HG03159 (cell line): ENCODE measurements at regions not wholly inside any gene's neighbourhood (a gene's known extent, or its start where the extent isn't known, plus 50 kb on each side); places are given as distances from the start of the nearest gene placed in this dataset.

Experiments
- ATAC-seq: cut with Tn5 transposase; IDR thresholded peaks from one replicate; pipeline ENCODE4 v1.9.1; 2021; ENCODE audit warnings: mild to moderate bottlenecking, moderate library complexity; ENCODE audit not compliant: unreplicated experiment

DNA sequence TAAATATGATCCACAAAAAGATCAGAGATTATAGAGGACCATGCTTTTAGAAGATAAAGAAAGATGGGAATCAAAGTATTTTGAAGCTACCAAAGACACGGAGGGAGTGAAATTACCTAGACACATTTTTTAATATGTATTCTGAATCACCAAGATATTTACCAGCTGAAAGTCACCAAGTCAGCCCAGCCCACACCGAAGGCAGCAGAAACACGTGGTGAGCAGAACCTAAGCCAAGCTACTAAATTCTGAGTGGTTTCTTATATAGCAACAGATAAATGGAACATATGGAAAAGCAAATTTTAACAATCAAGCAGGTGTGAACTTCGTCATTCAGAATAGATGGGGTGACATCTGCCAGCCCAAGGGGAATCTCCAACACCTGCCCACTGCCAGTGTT lies 134.7 kb upstream of the AKR1E2 start:
- ATAC-seq, result no peak

DNA sequence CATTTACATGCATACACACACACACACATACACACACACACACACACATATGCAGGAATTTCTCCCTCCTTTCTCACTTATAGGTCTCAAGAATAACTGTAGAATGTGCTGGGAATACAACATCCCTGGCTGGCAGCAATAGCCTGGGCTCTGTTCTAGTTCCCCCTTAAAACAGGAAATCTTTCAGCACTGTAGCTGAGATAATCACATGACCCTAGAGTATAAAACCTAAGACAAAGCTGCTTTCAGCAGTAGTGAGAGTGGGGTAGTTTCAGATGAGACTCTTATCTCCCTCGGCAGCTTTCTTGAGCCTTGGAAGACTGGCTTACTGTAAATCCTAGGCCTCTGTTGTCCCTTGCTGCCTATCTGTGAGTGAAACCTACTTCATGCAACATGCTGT lies 137.4 kb upstream of the AKR1E2 start:
- peak; percentile 61 for ATAC-seq

GRCh38 chr10:4688168-4688567 lies 137.8 kb upstream of the AKR1E2 start:
- no peak for ATAC-seq

DNA sequence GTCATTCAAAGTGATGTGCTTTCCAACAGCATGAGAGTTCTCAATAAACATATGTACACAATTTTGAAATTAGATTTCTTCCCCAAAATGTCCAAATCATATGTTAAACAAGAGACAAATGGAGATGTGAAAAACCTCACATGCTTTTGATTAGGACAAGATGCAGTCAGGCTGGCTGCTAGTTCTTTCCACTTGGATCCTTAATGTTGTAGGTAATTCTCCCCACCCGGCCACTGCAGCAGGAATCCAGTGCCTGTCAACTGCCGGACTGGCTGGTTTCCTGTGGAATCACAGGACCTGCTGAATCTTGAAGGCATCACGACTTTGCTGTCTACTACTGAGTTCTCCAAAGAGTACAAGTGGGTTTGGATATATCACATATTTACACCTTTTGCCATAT lies 138.6 kb upstream of the AKR1E2 start:
- ATAC-seq, result no peak

GRCh38 chr10:4686644-4686996 lies 139.4 kb upstream of the AKR1E2 start:
- ATAC-seq, result no peak

GRCh38 chr10:4685904-4686643 lies 139.9 kb upstream of the AKR1E2 start:
- ATAC-seq, result no peak

DNA sequence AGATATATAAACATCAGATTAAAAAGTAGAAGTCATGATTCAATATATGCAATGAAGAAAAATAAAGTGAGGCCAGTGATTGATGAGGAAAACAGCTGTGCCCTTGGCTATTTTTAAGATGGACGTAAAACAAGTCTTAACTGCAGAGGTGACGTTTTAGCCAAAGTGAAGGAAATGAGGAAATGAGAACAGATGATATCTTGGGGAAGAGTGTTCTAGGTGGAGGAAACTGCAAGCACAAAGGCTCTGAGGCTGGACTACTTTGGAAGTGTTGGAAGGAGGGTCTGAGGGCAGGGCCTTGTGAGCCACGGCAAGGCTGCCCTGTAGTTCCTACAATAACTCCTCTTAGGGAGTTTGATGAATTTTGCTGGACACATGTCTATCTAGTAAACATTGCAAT lies 140.5 kb upstream of the AKR1E2 start:
- no peak for ATAC-seq

- no peak for ATAC-seq
These were observed 141.6 kb upstream of the AKR1E2 start for GRCh38 chr10:4684434-4684833.

DNA sequence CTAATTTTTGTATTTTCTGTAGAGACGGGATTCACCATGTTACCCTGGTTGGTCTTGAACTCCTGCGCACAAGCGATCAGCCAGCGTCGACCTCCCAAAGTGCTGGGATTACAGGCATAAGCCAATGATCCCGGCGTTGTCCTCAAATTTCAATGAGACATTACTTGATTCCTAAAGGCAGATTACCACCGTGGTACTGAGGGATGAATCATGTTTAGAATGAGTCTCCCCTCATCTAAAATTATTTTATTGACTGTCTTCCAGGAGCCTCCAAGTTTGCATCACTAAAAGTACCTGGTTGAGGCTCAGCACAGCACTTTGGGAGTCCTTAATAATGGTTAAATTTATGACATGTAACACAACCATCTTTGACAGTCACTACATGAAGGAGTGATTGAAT lies 142.2 kb upstream of the AKR1E2 start:
- ATAC-seq, result no peak

- no peak for ATAC-seq
These were observed 142.9 kb upstream of the AKR1E2 start for GRCh38 chr10:4683137-4683536.

GRCh38 chr10:4678951-4679671 lies 146.9 kb upstream of the AKR1E2 start:
- ATAC-seq, result no peak

DNA sequence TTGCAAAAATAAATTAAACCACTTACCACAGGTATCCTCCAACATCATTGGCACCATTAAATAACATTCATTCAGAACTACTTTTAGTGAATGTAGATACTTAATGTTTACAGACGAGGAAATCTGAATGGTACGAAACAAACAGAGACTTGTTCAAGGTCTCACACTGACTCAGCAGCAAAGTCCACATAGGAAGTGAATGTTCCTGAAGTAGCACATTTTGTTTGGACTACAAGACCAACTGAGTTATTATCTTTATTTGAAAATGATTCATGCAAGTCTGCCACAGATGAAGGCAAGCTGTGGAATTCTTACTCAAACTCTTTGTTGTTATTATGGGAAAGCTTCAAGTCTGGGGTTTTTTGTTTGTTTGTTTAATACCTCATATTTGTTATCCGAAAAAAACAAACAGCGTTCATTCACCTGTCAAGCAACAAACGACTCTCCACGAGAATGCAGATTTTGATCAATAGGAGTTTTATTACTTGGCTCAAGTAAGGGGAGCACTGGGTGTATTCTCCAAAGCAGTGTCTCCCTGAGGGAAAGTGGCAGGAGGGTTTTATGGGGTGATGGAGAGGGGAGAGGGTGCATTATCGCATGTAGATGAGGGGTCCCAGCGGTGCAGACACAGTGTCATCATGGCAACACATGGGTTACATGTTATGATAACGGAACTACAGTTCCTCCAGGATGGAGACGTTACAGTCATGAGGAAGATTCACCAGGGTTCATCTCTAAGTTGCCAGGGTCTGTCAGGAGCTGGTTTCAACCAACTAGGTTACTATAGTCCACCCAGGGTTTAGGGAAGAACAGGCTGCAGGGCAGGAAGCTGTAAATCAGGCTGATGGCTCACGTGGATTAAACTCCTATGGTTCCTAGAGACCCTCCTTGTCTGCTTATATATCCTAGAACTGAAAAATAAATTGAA lies 147.7 kb upstream of the AKR1E2 start:
- no peak for ATAC-seq

- ATAC-seq, result no peak
These were observed 148.5 kb upstream of the AKR1E2 start for GRCh38 chr10:4677296-4678021.

DNA sequence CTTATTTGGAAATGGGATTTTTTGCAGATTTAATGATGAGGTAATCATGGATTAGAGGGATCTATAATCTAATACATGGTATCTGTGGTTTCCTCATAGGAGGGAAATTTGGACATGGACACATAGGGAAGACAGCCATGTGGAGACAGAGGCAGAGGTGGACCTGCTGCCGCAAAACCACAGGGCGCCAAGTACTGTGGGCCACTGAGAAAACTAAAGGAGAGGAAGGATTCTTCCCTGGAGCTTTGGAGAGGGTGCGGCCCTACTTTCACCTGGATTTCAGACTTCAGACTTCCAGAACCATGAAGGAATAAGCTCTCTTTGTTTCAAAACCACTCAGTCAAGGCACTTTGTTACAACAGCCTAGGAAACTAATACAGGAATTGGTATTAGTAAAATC lies 149.4 kb upstream of the AKR1E2 start:
- no peak for ATAC-seq

GRCh38 chr10:4675808-4676207 lies 150.2 kb upstream of the AKR1E2 start:
- no peak for ATAC-seq

DNA sequence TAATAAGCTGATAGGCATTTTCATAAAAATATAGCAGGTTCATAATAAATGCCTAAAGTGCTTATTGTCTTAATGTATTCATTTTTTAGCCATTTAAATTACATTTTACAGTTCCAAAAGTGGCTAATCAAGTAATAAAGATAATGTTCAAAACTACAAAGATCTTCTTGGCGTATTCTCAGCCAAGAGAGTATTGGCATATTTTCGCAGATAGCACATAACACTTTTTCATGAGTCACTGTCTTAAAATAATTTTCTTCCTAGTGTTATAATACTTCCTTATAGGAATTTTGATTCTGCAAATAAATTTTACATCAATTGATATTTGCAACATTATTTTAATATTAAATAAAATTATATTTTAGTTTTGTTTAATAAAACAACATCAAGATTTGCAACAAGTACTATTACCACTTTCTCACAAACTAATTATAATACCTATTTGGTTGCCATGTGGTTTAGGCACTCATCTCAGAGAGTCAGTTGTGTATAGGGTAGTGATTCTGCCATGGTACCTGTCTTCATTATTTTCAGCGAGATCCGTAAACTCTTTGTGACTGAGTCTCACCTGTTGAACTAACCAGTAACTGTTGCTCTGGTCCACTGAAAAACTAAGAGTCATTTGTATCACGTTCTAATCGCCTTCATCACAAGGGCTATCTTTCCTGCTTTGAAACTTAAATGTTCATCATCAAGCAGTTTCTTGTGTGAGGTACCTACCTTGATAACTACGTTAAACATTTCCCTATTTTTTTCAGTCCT lies 152.5 kb upstream of the AKR1E2 start:
- no peak for ATAC-seq

DNA sequence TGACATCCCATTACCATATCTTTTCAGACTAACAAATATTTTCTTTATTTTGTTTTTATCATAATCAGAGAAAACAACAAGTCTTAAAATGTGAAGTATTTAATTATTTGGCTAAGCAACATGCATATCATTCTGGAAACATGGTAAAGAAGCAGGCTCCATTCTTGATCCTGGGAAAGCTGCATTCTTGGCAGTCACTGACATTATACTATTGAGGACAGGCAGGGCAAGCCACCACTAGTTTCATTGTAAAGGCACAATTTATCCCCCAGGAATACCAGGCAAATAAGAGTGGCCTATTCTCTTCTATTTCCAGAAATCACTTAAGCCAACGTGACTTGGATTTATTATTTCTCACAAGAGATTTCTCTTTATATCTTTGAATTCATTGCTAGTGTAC lies 153.8 kb upstream of the AKR1E2 start:
- no peak for ATAC-seq

DNA sequence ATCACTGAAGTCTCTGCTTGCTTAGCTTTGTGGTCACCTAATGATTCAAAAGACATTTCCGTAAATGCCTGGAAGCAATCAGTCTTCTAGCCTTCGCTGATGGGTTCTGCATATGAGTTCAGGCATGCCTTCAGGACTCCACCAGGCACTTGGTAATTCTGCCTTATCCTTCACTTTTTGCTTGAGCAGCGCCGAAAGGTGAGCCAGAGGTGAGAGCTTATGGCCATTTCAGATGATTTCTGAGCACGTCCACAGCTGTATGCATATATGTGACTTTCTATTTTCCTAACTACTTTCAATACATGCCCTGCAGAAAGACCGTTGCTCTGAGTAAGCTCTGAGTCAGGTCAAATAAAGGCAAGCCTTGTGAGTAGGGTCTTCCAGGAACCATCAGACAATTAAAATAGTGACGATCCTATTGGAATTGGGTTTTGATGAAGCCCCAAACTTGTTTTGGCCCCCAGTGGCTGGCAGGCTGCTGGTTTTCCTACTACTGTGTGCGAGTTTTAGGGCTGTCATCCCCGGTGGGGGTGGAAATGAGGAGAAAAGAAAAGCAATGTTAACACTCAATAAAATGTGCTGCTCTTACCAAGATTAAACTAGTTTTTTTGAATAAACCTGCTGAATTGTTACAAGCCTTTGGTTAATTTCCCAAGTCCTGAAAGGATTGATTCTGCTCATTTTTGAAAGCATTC lies 154.4 kb upstream of the AKR1E2 start:
- ATAC-seq, result no peak

DNA sequence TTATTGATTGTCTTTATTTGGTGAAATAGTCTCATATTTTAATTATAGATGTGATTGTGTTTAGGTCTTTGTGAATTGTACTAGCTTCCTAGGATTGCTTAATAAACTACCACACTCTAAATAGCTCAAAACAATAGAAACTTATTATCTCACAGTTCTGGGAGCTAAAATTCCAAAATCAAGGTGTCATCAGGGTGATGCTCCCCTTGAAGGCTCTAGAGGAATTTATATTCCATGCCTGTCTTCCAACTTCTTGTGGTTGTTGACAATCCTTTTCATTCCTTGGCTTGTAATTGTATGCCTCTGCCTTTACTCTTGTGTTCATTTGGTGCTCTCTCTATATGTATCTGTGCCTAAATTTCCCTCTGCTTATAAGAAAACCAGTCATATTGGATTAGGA lies 155.3 kb upstream of the AKR1E2 start:
- ATAC-seq, result no peak

- no peak for ATAC-seq
These were observed 156.4 kb upstream of the AKR1E2 start for GRCh38 chr10:4669585-4669984.
